ENCODE measurements at regions not wholly inside any gene's neighbourhood (a gene's known extent, or its start where the extent isn't known, plus 50 kb on each side); places are given as distances from the start of the nearest gene placed in this dataset.

DNA sequence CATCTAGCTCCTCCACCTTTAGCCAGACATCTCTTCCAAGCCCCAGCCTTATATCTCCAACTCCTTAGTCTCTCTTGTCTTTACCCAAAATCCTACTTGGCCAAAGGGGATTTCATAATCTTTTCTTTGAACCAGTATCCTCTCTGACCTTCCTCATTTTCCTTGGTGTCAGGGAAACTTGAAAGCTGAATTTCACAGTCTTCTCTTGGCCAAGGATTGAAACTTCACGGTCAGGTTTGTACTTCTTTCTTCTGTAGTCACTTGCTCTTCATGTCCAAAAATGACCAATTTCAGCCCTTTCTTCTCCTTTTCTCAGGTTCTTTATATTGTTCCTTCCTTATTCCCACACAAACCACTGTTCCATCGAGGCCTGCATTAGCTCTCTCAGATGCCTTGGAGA lies 473.7 kb upstream of the KLF4 start:
- Histone ChIP-seq H3K9me3 (ENCODE audit: control insufficient read depth, insufficient read depth, low read length) (no peaks in the 10 kb centered on the region), H3K27me3 (ENCODE audit: control insufficient read depth, insufficient read depth, low read length) (no peaks in the 10 kb centered on the region), H3K36me3 (ENCODE audit: control insufficient read depth, insufficient read depth, low read length) (no peaks in the 10 kb centered on the region), H3K4me3 (ENCODE audit: low read depth, low read length) (no peak overlapping the region), H3K9ac (ENCODE audit: low read depth, low read length) (no peak overlapping the region), H3K4me1 (ENCODE audit: control insufficient read depth, insufficient read depth, low read length) (no peaks in the 10 kb centered on the region)

DNA sequence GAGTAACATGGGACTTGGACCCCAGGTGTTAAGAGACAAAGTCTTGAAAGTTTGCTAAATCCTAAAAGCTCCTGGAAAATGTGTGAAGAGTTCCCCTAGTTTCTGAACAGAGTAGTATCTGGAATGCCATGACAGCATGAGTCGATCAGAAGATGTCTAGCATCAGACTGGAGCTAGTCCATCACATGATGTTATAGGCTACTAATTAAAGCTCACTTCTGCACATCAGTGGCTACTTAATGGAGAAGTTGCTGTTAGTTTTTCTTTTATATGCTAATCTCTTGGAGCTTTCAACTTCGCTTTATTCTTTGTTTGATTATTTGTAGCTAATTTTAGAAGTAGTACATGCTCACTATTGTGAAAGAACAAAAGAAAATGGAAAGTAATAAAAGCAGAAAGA lies 471.3 kb upstream of the KLF4 start:
- H3K4me3 ChIP-seq (ENCODE audit: low read depth, low read length), result no peak overlapping the region
- H3K36me3 ChIP-seq (ENCODE audit: control insufficient read depth, insufficient read depth, low read length), result no peaks in the 10 kb centered on the region
- H3K27me3 ChIP-seq (ENCODE audit: control insufficient read depth, insufficient read depth, low read length), result no peaks in the 10 kb centered on the region
- H3K4me1 ChIP-seq (ENCODE audit: control insufficient read depth, insufficient read depth, low read length), result no peaks in the 10 kb centered on the region
- H3K9ac ChIP-seq (ENCODE audit: low read depth, low read length), result no peak overlapping the region
- no peaks in the 10 kb centered on the region for H3K9me3 ChIP-seq (ENCODE audit: control insufficient read depth, insufficient read depth, low read length)

DNA sequence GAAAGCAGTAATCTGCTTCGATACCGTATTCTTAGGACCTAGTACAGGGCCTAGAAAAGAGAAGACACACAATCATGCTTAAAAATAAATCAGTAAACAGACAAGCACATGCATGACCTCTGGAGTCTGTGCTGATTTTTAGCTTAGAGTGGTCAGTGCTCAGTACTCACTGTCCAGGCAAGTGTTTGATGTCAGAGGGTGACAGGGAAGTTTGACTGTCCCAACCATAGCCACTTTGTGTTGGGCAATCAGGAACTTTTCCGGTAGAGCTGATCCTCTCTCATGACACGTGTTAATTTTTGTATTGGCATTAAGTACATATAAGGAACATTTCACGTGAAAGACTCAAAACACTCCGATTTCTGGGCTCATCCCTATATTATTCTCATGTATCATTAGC lies 464.7 kb upstream of the KLF4 start:
- Histone ChIP-seq H3K9me3 (ENCODE audit: control insufficient read depth, insufficient read depth, low read length) (no peaks in the 10 kb centered on the region), H3K27me3 (ENCODE audit: control insufficient read depth, insufficient read depth, low read length) (no peaks in the 10 kb centered on the region), H3K4me1 (ENCODE audit: control insufficient read depth, insufficient read depth, low read length) (no peaks in the 10 kb centered on the region), H3K36me3 (ENCODE audit: control insufficient read depth, insufficient read depth, low read length) (no peaks in the 10 kb centered on the region), H3K9ac (ENCODE audit: low read depth, low read length) (no peak overlapping the region), H3K4me3 (ENCODE audit: low read depth, low read length) (no peak overlapping the region)

DNA sequence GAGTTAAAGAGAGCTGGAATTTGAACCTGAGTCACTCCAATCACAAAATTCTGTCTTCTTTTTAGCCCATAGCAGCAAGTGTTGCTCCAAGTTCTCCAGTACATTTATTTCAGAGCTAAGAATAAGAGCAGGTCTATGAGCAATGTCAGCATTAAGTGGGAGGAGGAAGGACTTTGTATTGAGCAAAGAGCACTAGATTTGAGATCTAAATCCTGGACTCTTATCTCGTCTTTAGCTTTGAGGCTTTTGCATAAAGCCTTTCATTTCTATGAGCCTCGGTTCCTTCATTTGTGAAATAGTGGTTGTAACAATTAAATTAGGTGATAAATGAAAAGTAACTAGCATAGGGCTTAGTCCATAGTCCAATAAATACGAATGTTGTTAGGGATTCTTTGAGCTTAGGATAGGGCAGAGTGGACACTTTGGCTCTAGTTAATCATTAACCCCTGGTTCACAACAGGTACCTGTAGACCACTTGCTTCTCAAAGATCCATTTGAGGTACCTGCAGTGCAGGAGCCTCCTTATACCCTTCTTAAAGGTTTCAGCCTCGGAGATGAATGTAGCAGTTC lies 464.1 kb upstream of the KLF4 start:
- H3K27me3 ChIP-seq (ENCODE audit: control insufficient read depth, insufficient read depth, low read length), result no peaks in the 10 kb centered on the region
- no peaks in the 10 kb centered on the region for H3K9me3 ChIP-seq (ENCODE audit: control insufficient read depth, insufficient read depth, low read length)
- no peaks in the 10 kb centered on the region for H3K36me3 ChIP-seq (ENCODE audit: control insufficient read depth, insufficient read depth, low read length)
- H3K4me3 ChIP-seq (ENCODE audit: low read depth, low read length), result no peak overlapping the region
- H3K4me1 ChIP-seq (ENCODE audit: control insufficient read depth, insufficient read depth, low read length), result no peaks in the 10 kb centered on the region
- H3K9ac ChIP-seq (ENCODE audit: low read depth, low read length), result no peak overlapping the region

GRCh38 chr9:107952773-107953172 lies 463.2 kb upstream of the KLF4 start:
- Histone ChIP-seq H3K9ac (ENCODE audit: low read depth, low read length) (no peak overlapping the region), H3K36me3 (ENCODE audit: control insufficient read depth, insufficient read depth, low read length) (no peaks in the 10 kb centered on the region), H3K4me1 (ENCODE audit: control insufficient read depth, insufficient read depth, low read length) (no peaks in the 10 kb centered on the region), H3K9me3 (ENCODE audit: control insufficient read depth, insufficient read depth, low read length) (no peaks in the 10 kb centered on the region), H3K27me3 (ENCODE audit: control insufficient read depth, insufficient read depth, low read length) (no peaks in the 10 kb centered on the region), H3K4me3 (ENCODE audit: low read depth, low read length) (no peak overlapping the region)

- no peak overlapping the region for H3K9ac ChIP-seq (ENCODE audit: low read depth, low read length)
- no peaks in the 10 kb centered on the region for H3K9me3 ChIP-seq (ENCODE audit: control insufficient read depth, insufficient read depth, low read length)
- H3K4me1 ChIP-seq (ENCODE audit: control insufficient read depth, insufficient read depth, low read length), result no peaks in the 10 kb centered on the region
- H3K27me3 ChIP-seq (ENCODE audit: control insufficient read depth, insufficient read depth, low read length), result no peaks in the 10 kb centered on the region
- H3K4me3 ChIP-seq (ENCODE audit: low read depth, low read length), result no peak overlapping the region
- no peaks in the 10 kb centered on the region for H3K36me3 ChIP-seq (ENCODE audit: control insufficient read depth, insufficient read depth, low read length)
These were observed 461.9 kb upstream of the KLF4 start for GRCh38 chr9:107951511-107951910.

GRCh38 chr9:107949061-107949460 lies 459.5 kb upstream of the KLF4 start:
- Histone ChIP-seq H3K27me3 (ENCODE audit: control insufficient read depth, insufficient read depth, low read length) (no peaks in the 10 kb centered on the region), H3K9me3 (ENCODE audit: control insufficient read depth, insufficient read depth, low read length) (no peaks in the 10 kb centered on the region), H3K9ac (ENCODE audit: low read depth, low read length) (no peak overlapping the region), H3K4me1 (ENCODE audit: control insufficient read depth, insufficient read depth, low read length) (no peaks in the 10 kb centered on the region), H3K4me3 (ENCODE audit: low read depth, low read length) (no peak overlapping the region), H3K36me3 (ENCODE audit: control insufficient read depth, insufficient read depth, low read length) (no peaks in the 10 kb centered on the region)

DNA sequence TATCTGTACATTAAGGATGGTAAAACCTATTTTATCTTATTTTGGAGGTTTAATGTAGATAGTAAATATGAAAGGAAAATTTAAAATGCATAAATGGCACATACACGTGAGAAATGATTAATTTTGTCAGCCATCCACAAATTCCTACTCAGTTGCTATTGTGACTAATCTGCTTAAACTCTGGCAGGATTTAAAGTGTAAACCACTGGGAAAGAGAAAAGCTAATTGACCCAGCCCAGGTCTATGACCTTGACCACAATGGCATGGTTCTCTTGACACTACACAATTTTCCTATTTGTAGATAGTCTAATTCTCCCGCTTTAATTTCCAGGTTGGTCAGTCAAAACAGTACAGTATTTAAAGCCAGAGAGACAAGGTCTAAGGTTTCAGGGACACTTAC lies 459.0 kb upstream of the KLF4 start:
- no peaks in the 10 kb centered on the region for H3K9me3 ChIP-seq (ENCODE audit: control insufficient read depth, insufficient read depth, low read length)
- no peaks in the 10 kb centered on the region for H3K27me3 ChIP-seq (ENCODE audit: control insufficient read depth, insufficient read depth, low read length)
- H3K4me1 ChIP-seq (ENCODE audit: control insufficient read depth, insufficient read depth, low read length), result no peaks in the 10 kb centered on the region
- H3K36me3 ChIP-seq (ENCODE audit: control insufficient read depth, insufficient read depth, low read length), result no peaks in the 10 kb centered on the region
- H3K4me3 ChIP-seq (ENCODE audit: low read depth, low read length), result no peak overlapping the region
- H3K9ac ChIP-seq (ENCODE audit: low read depth, low read length), result no peak overlapping the region

DNA sequence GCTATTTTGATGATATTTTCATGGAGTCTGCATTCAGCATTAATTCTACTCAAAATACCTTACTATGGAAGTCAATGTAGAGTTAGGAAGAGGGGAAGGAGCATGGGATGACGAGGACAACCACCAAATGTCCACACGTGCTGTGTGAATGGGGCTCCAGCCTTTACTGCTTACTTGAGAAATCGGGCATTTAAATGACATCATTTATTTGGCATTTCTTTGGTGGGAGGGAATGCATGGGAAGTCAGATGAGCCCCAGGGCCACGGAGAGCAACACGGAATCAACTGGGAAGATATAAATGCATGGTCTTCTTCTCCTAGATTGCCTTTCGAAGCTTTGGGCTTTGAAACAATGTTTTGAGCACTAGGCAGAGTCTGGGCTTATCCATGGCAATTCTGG lies 458.5 kb upstream of the KLF4 start:
- Histone ChIP-seq H3K4me1 (ENCODE audit: control insufficient read depth, insufficient read depth, low read length) (no peaks in the 10 kb centered on the region), H3K9me3 (ENCODE audit: control insufficient read depth, insufficient read depth, low read length) (no peaks in the 10 kb centered on the region), H3K9ac (ENCODE audit: low read depth, low read length) (no peak overlapping the region), H3K27me3 (ENCODE audit: control insufficient read depth, insufficient read depth, low read length) (no peaks in the 10 kb centered on the region), H3K36me3 (ENCODE audit: control insufficient read depth, insufficient read depth, low read length) (no peaks in the 10 kb centered on the region), H3K4me3 (ENCODE audit: low read depth, low read length) (no peak overlapping the region)

GRCh38 chr9:107946364-107947141 lies 457.0 kb upstream of the KLF4 start:
- Histone ChIP-seq H3K9me3 (ENCODE audit: control insufficient read depth, insufficient read depth, low read length) (no peaks in the 10 kb centered on the region), H3K36me3 (ENCODE audit: control insufficient read depth, insufficient read depth, low read length) (no peaks in the 10 kb centered on the region), H3K9ac (ENCODE audit: low read depth, low read length) (no peak overlapping the region), H3K27me3 (ENCODE audit: control insufficient read depth, insufficient read depth, low read length) (no peaks in the 10 kb centered on the region), H3K4me3 (ENCODE audit: low read depth, low read length) (no peak overlapping the region), H3K4me1 (ENCODE audit: control insufficient read depth, insufficient read depth, low read length) (no peaks in the 10 kb centered on the region)

- Histone ChIP-seq H3K36me3 (ENCODE audit: control insufficient read depth, insufficient read depth, low read length) (no peaks in the 10 kb centered on the region), H3K9me3 (ENCODE audit: control insufficient read depth, insufficient read depth, low read length) (no peaks in the 10 kb centered on the region), H3K27me3 (ENCODE audit: control insufficient read depth, insufficient read depth, low read length) (no peaks in the 10 kb centered on the region), H3K4me3 (ENCODE audit: low read depth, low read length) (no peak overlapping the region), H3K4me1 (ENCODE audit: control insufficient read depth, insufficient read depth, low read length) (peaks cover 4% of the 10 kb centered on the region), H3K9ac (ENCODE audit: low read depth, low read length) (no peak overlapping the region)
These were observed 456.4 kb upstream of the KLF4 start for GRCh38 chr9:107945961-107946360.

GRCh38 chr9:107945493-107945892 lies 455.9 kb upstream of the KLF4 start:
- H3K27me3 ChIP-seq (ENCODE audit: control insufficient read depth, insufficient read depth, low read length), result no peaks in the 10 kb centered on the region
- no peaks in the 10 kb centered on the region for H3K36me3 ChIP-seq (ENCODE audit: control insufficient read depth, insufficient read depth, low read length)
- H3K9ac ChIP-seq (ENCODE audit: low read depth, low read length), result no peak overlapping the region
- H3K4me1 ChIP-seq (ENCODE audit: control insufficient read depth, insufficient read depth, low read length), result peaks cover 5% of the 10 kb centered on the region
- no peaks in the 10 kb centered on the region for H3K9me3 ChIP-seq (ENCODE audit: control insufficient read depth, insufficient read depth, low read length)
- H3K4me3 ChIP-seq (ENCODE audit: low read depth, low read length), result no peak overlapping the region

Measured in iPS-15b (cell line).